ENCODE measurements at regions not wholly inside any gene's neighbourhood (a gene's known extent, or its start where the extent isn't known, plus 50 kb on each side); places are given as distances from the start of the nearest gene placed in this dataset.

DNA sequence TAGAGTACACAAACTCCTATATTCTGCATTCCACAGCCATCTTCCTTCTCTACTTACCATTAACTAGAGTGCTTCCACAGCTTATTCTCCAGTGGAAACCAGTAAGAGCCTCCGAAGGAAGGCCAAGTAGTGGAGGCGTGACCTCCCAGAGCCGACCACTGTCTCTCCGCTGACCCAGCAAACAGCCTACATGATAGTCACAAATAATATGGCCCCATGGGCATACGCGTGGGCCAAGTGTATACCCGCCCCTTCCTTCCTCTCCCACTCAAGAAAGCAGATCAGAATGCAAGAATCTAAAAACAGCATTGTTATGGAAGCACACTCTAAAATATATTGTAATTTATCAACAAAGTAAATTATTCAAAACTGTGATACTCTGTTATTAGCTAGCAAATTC is 526.6 kb upstream of the JARID2 start:
- no peaks in the 10 kb centered on the region for H3K27me3 ChIP-seq (ENCODE audit: insufficient read depth, low read length)
- no peaks in the 10 kb centered on the region for H4K20me1 ChIP-seq (ENCODE audit: insufficient read depth, low read length)
- H3K36me3 ChIP-seq (ENCODE audit: insufficient read depth, low read length): no peaks in the 10 kb centered on the region
- H3K79me2 ChIP-seq (ENCODE audit: insufficient read depth, low read length): no peaks in the 10 kb centered on the region
- no peak overlapping the region for H3K27ac ChIP-seq (ENCODE audit: low read depth, low read length)
- H3K4me3 ChIP-seq (ENCODE audit: insufficient read depth, low read length): no peak overlapping the region
- H3K4me2 ChIP-seq (ENCODE audit: insufficient read depth, low read length): no peak overlapping the region
- H2AFZ ChIP-seq (ENCODE audit: low read length): no peak overlapping the region
- TF ChIP-seq, protein P1, sequence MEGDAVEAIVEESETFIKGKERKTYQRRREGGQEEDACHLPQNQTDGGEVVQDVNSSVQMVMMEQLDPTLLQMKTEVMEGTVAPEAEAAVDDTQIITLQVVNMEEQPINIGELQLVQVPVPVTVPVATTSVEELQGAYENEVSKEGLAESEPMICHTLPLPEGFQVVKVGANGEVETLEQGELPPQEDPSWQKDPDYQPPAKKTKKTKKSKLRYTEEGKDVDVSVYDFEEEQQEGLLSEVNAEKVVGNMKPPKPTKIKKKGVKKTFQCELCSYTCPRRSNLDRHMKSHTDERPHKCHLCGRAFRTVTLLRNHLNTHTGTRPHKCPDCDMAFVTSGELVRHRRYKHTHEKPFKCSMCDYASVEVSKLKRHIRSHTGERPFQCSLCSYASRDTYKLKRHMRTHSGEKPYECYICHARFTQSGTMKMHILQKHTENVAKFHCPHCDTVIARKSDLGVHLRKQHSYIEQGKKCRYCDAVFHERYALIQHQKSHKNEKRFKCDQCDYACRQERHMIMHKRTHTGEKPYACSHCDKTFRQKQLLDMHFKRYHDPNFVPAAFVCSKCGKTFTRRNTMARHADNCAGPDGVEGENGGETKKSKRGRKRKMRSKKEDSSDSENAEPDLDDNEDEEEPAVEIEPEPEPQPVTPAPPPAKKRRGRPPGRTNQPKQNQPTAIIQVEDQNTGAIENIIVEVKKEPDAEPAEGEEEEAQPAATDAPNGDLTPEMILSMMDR (IDR thresholded peaks at IDR 0.05; ENCODE audit: extremely low read depth, low read depth, low read length): no peak
- no peaks in the 10 kb centered on the region for H3K9me3 ChIP-seq (ENCODE audit: low read depth, low read length)
- no peaks in the 10 kb centered on the region for H3K4me1 ChIP-seq (ENCODE audit: insufficient read depth, low read length)
- DNase-seq (ENCODE audit: insufficient read length, low spot score, missing footprints): no peak

DNA sequence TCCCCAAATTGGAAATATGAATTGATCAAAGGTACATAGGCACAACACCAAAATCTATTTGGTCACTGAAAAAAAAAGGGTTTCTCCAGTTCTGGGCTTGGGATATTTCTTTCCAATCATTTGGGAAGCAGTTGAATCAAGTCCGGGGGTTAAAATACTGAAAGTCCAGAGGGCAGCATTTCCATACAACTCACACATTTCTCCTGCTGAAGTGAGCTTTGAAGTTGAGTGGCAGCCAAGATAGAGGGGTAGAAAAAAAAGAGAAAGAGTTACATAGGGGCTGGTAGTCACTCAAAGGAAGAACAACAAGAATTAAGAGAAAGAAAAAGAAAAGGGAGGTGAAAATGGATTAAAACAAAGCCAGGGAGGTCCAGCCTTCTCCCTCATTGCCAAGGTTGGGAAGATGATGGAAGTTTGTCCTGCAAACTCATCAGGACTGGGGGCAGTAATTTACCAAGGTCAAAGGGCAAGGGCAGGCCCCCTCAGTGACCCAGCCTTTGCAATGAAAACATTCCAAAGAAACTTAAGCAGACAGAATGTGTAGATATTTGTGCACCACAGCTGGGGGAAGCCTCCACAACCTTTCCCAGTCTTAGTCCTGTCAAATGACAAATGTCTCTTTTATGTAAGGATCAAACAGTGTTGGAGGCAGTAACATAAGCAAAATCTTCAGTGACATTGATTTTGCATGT is 525.3 kb upstream of the JARID2 start:
- Histone ChIP-seq H2AFZ (ENCODE audit: low read length) (no peak overlapping the region), H3K4me1 (ENCODE audit: insufficient read depth, low read length) (no peaks in the 10 kb centered on the region), H3K4me2 (ENCODE audit: insufficient read depth, low read length) (no peak overlapping the region), H4K20me1 (ENCODE audit: insufficient read depth, low read length) (no peaks in the 10 kb centered on the region), H3K9me3 (ENCODE audit: low read depth, low read length) (no peaks in the 10 kb centered on the region), H3K4me3 (ENCODE audit: insufficient read depth, low read length) (no peak overlapping the region), H3K27me3 (ENCODE audit: insufficient read depth, low read length) (no peaks in the 10 kb centered on the region), H3K27ac (ENCODE audit: low read depth, low read length) (no peak overlapping the region), H3K36me3 (ENCODE audit: insufficient read depth, low read length) (no peaks in the 10 kb centered on the region), H3K79me2 (ENCODE audit: insufficient read depth, low read length) (no peaks in the 10 kb centered on the region)
- DNase-seq (ENCODE audit: insufficient read length, low spot score, missing footprints): no peak
- TF ChIP-seq, protein P1 (IDR thresholded peaks at IDR 0.05; ENCODE audit: extremely low read depth, low read depth, low read length): no peak

DNA sequence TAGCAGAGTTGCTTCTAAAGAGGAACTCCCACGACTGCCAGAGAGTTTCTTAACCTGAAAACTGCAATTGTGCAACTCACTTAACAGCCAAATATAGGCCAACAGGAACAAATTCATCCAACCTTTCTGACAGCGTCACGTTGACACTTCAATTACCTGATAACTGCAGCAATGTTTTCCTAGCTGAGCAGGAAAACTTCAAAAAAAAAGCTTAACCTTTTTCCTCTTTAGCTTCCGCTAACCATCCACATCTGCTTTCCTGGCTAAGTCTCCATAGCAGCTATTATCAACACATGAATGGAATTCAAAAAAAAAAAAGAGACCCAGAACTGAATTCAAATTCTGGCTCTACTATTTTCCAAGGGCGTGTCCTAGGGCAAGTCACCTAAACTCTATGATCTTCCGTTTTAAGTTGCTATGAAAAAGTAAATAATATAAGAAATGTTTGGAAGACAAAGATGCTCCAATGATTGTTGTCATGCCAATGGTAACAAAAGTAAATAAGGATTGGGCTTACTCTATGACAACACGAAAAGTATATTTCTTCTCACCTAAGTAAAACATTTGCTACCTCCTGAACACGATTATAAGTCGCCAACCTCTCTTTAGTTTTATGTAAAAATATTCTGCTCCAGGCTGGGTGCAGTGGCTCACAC is 524.6 kb upstream of the JARID2 start:
- Histone ChIP-seq H3K79me2 (ENCODE audit: insufficient read depth, low read length) (no peaks in the 10 kb centered on the region), H3K36me3 (ENCODE audit: insufficient read depth, low read length) (no peaks in the 10 kb centered on the region), H3K4me1 (ENCODE audit: insufficient read depth, low read length) (no peaks in the 10 kb centered on the region), H4K20me1 (ENCODE audit: insufficient read depth, low read length) (no peaks in the 10 kb centered on the region), H3K27ac (ENCODE audit: low read depth, low read length) (no peak overlapping the region), H3K4me2 (ENCODE audit: insufficient read depth, low read length) (no peak overlapping the region), H3K27me3 (ENCODE audit: insufficient read depth, low read length) (no peaks in the 10 kb centered on the region), H2AFZ (ENCODE audit: low read length) (no peak overlapping the region), H3K9me3 (ENCODE audit: low read depth, low read length) (no peaks in the 10 kb centered on the region), H3K4me3 (ENCODE audit: insufficient read depth, low read length) (no peak overlapping the region)
- TF ChIP-seq, protein P1 (IDR thresholded peaks at IDR 0.05; ENCODE audit: extremely low read depth, low read depth, low read length): no peak
- no peak for DNase-seq (ENCODE audit: insufficient read length, low spot score, missing footprints)

DNA sequence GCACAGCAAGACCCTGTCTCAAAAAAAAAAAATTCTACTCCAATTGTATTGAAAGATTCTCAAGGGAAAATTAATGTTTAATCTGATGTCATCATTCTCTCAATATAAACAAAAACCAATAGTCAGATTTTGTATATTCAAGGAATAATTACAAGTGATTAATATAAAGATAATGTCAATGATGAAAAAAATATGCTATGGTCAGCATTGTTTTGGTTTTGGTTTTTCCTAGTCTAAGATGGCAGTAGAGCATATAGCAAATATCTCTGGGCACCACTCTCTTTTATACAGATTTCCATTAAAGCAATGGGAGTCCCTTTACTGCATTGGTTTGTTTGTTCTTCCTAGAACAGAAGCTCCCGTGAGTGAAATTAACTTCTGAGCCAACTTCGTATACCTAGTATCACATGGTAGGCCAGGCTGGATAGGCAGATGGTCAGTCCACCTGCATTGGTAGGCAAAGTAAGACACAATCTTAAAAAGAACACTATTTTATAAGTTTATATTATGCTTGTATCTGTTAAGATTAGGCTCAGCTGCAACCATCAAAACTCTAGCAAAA is 523.8 kb upstream of the JARID2 start:
- H3K79me2 ChIP-seq (ENCODE audit: insufficient read depth, low read length): no peaks in the 10 kb centered on the region
- H3K9me3 ChIP-seq (ENCODE audit: low read depth, low read length): no peaks in the 10 kb centered on the region
- no peak overlapping the region for H3K4me3 ChIP-seq (ENCODE audit: insufficient read depth, low read length)
- TF ChIP-seq, protein P1 (IDR thresholded peaks at IDR 0.05; ENCODE audit: extremely low read depth, low read depth, low read length): no peak
- no peak for DNase-seq (ENCODE audit: insufficient read length, low spot score, missing footprints)
- no peaks in the 10 kb centered on the region for H3K4me1 ChIP-seq (ENCODE audit: insufficient read depth, low read length)
- no peaks in the 10 kb centered on the region for H3K27me3 ChIP-seq (ENCODE audit: insufficient read depth, low read length)
- H3K4me2 ChIP-seq (ENCODE audit: insufficient read depth, low read length): no peak overlapping the region
- no peaks in the 10 kb centered on the region for H3K36me3 ChIP-seq (ENCODE audit: insufficient read depth, low read length)
- H2AFZ ChIP-seq (ENCODE audit: low read length): no peak overlapping the region
- no peak overlapping the region for H3K27ac ChIP-seq (ENCODE audit: low read depth, low read length)
- H4K20me1 ChIP-seq (ENCODE audit: insufficient read depth, low read length): no peaks in the 10 kb centered on the region
